ENCODE measurements at regions not wholly inside any gene's neighbourhood (a gene's known extent, or its start where the extent isn't known, plus 50 kb on each side); places are given as distances from the start of the nearest gene placed in this dataset.

DNA sequence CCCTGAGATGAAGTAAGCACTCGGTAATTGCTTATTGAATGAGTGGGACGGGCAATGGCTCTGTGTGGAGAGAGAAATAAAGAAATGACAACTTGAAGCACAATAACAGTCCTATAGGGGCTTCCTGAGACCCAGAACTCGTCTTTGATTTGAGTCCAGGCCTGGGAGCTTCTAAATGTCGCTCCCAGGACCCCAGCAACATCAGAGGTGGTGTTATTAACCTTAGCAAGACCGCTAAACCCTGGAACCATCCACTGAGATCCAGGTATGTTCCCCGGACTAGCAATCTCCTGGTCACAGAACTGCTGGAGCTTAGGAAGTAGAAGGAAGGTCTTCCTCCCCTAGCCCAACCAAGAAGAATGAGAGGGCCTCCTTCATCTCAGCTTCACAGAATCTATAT lies 160.0 kb downstream of the MINAR1 start:
- no peaks in the 10 kb centered on the region for H3K27me3 ChIP-seq (ENCODE audit: control insufficient read depth, insufficient read depth, low read length)
- H3K4me1 ChIP-seq (ENCODE audit: control insufficient read depth, low read depth, low read length): peaks cover 4% of the 10 kb centered on the region
- H3K4me3 ChIP-seq (ENCODE audit: low read length): no peak overlapping the region
- H3K9ac ChIP-seq (ENCODE audit: low read length): no peak overlapping the region
- H3K36me3 ChIP-seq (ENCODE audit: control insufficient read depth, low read depth, low read length): no peaks in the 10 kb centered on the region
- H3K27ac ChIP-seq (ENCODE audit: low read length): no peak overlapping the region
- H3K9me3 ChIP-seq (ENCODE audit: control insufficient read depth, low read depth, low read length): no peaks in the 10 kb centered on the region

DNA sequence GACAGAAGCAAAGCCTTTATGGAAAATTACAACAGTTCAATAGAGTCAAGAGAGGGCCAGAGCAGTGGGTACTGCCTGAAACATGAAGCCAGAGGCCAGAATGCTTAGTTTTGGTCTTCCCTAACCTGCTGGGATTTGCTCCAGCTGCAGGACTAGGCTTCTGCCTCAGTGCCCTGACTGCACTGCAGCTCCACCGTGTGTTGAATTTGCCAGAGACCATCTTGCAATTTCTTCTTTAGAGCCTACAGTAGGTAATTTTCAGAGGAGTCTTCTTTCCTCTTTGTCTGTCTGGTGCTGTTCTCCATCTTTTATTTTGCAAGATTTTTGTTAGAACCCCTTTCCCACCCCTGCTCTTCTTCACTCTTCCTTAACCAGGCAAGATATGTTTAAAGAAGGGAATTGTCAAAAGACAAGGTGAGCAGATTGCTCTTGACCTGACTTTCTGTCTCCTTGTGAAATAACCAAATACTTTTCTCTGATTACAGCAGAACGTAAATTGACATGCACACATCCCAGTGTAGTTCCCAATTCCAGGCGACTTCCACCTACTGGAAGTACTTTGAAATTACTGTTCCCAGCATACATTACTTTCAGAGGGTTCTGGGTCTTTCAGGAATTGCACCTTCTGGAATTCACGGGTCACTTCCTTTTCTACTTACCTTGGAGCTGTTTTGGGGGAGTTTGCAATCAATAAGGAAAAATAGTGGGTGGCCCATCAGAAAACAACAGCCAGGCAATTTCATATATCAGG lies 161.2 kb downstream of the MINAR1 start:
- Histone ChIP-seq H3K4me3 (ENCODE audit: low read length) (no peak overlapping the region), H3K9me3 (ENCODE audit: control insufficient read depth, low read depth, low read length) (no peaks in the 10 kb centered on the region), H3K9ac (ENCODE audit: low read length) (no peak overlapping the region), H3K27ac (ENCODE audit: low read length) (no peak overlapping the region), H3K36me3 (ENCODE audit: control insufficient read depth, low read depth, low read length) (no peaks in the 10 kb centered on the region), H3K27me3 (ENCODE audit: control insufficient read depth, insufficient read depth, low read length) (no peaks in the 10 kb centered on the region), H3K4me1 (ENCODE audit: control insufficient read depth, low read depth, low read length) (peaks cover 4% of the 10 kb centered on the region)

DNA sequence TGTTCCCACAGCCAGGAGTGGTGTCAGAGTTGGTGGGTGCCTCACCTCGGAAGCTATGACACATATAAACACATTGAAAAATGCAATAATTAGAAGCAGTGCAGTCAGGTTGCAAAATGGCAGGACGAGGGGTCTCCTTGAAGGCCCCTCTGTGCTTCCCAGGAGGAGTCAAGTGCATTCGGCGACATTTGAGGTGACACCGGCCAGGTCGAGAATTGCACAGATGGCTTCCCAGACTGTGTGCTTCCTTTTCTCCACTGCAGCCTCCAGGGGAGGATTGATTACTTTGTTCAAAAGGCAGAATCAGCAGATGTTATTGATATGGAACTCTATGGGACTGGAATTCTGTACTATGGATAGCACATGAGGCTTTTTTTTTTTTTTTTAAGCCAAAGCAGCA lies 163.2 kb downstream of the MINAR1 start:
- Histone ChIP-seq H3K27me3 (ENCODE audit: control insufficient read depth, insufficient read depth, low read length) (no peaks in the 10 kb centered on the region), H3K9ac (ENCODE audit: low read length) (no peak overlapping the region), H3K4me3 (ENCODE audit: low read length) (no peak overlapping the region), H3K4me1 (ENCODE audit: control insufficient read depth, low read depth, low read length) (no peaks in the 10 kb centered on the region), H3K27ac (ENCODE audit: low read length) (no peak overlapping the region), H3K36me3 (ENCODE audit: control insufficient read depth, low read depth, low read length) (no peaks in the 10 kb centered on the region), H3K9me3 (ENCODE audit: control insufficient read depth, low read depth, low read length) (no peaks in the 10 kb centered on the region)

DNA sequence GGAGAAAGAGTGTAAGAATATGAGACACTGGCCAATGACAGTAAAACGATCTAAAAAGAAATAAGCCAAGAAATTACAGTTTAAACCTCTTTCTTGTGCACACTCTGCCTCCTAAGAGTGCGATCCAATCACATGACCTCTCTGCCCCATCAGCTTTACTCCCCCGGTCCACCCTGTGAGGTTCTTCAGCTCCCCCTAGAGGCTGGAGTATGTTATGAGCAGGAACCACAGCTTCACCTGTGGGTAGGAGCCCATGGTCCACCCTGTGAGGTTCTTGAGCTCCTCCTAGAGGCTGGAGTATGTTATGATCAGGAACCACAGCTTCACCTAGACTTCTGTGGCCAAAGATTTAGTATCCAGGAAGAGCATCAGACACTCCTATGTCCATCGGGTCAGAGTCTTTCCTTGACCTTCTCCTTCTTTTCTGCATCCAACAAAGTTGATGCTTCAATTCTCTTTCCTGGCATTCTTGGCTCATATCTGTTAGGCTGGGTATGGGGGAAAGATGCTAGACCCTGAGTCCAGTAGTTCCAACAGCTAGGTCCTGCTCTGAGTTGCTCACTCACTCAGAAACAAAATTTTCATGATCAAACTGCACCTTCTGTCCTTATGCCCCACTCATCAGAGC lies 164.0 kb downstream of the MINAR1 start:
- no peaks in the 10 kb centered on the region for H3K27me3 ChIP-seq (ENCODE audit: control insufficient read depth, insufficient read depth, low read length)
- H3K4me3 ChIP-seq (ENCODE audit: low read length): no peak overlapping the region
- no peak overlapping the region for H3K9ac ChIP-seq (ENCODE audit: low read length)
- no peaks in the 10 kb centered on the region for H3K36me3 ChIP-seq (ENCODE audit: control insufficient read depth, low read depth, low read length)
- no peak overlapping the region for H3K27ac ChIP-seq (ENCODE audit: low read length)
- no peaks in the 10 kb centered on the region for H3K4me1 ChIP-seq (ENCODE audit: control insufficient read depth, low read depth, low read length)
- no peaks in the 10 kb centered on the region for H3K9me3 ChIP-seq (ENCODE audit: control insufficient read depth, low read depth, low read length)

DNA sequence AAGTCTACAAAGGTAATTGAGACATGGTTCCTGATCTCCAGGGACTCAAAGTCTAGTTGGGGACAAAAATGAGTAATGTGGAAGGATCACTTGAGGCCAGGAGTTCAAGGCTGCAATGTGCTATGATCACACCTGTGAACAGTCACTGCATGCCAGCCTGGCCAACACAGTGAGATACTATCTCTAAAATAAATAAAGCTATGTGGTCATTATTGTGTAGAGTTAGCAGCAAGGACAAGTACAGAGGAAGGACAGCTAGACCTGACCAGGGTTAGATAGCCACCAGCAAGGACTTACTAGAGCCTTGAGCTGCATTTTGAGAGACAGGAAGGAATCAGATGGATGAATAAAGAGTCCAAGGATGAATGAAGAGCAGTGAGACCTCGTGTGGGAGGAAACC lies 166.5 kb downstream of the MINAR1 start:
- no peak overlapping the region for H3K4me3 ChIP-seq (ENCODE audit: low read length)
- no peaks in the 10 kb centered on the region for H3K4me1 ChIP-seq (ENCODE audit: control insufficient read depth, low read depth, low read length)
- no peaks in the 10 kb centered on the region for H3K27me3 ChIP-seq (ENCODE audit: control insufficient read depth, insufficient read depth, low read length)
- H3K27ac ChIP-seq (ENCODE audit: low read length): no peak overlapping the region
- H3K9me3 ChIP-seq (ENCODE audit: control insufficient read depth, low read depth, low read length): no peaks in the 10 kb centered on the region
- H3K36me3 ChIP-seq (ENCODE audit: control insufficient read depth, low read depth, low read length): no peaks in the 10 kb centered on the region
- H3K9ac ChIP-seq (ENCODE audit: low read length): no peak overlapping the region

DNA sequence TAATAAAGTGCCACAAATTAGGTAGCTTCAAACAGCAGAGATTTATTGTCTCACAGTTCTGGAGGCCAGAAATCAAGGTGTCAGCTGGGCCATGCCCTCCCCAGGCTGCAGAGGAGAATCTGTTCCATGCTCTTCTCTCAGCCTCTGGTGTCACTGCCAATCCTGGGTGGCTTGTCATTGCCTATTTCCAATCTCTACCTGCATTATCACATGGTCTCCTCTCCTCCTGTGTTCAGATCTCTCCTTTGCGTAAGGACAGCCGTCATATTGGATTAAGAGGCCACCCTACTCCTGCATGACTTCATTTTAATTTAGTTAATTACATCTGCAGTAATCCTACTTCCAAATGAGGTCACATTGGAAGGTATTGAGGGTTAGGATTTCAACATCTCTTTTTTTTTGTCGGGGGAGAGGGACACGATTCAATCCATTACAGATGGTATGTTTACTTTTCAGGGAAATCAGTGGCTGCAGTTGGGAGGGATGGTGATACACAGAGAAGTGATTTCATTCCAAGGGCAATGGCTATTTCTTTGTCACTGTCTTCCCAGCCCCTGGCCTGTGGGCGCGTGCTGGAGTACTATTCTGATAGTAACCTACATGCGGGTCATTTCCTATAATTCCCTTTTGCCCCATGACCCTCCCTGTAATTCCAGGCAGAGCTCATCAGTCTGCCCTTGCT lies 169.4 kb downstream of the MINAR1 start:
- Histone ChIP-seq H3K4me1 (ENCODE audit: control insufficient read depth, low read depth, low read length) (no peaks in the 10 kb centered on the region), H3K9ac (ENCODE audit: low read length) (no peak overlapping the region)

DNA sequence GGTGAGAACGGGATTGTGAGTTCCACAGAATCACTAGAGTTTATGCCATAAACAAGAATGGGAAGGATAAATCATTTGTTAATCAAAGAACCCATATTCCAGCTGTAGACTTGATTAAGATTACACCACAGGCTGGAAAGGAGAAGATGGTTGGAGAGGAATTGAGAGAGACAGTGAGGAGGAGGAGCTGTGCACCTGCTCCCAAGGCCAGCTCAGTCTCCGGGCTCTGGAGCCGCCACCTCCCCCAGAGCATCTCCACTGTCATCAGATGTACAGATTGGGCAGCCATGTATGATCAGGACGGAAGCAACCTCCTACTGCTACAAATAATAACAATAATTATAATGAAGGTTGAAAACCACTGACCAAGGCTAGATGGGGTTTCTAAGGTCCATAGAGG lies 170.0 kb downstream of the MINAR1 start:
- H3K27me3 ChIP-seq (ENCODE audit: control insufficient read depth, insufficient read depth, low read length): no peaks in the 10 kb centered on the region

More for the DNA sequence above, 169.4 kb downstream of the MINAR1 start:
- H3K9me3 ChIP-seq (ENCODE audit: control insufficient read depth, low read depth, low read length): no peaks in the 10 kb centered on the region
- H3K27me3 ChIP-seq (ENCODE audit: control insufficient read depth, insufficient read depth, low read length): no peaks in the 10 kb centered on the region
- H3K4me3 ChIP-seq (ENCODE audit: low read length): no peak overlapping the region
- H3K36me3 ChIP-seq (ENCODE audit: control insufficient read depth, low read depth, low read length): no peaks in the 10 kb centered on the region
- no peak overlapping the region for H3K27ac ChIP-seq (ENCODE audit: low read length)

DNA sequence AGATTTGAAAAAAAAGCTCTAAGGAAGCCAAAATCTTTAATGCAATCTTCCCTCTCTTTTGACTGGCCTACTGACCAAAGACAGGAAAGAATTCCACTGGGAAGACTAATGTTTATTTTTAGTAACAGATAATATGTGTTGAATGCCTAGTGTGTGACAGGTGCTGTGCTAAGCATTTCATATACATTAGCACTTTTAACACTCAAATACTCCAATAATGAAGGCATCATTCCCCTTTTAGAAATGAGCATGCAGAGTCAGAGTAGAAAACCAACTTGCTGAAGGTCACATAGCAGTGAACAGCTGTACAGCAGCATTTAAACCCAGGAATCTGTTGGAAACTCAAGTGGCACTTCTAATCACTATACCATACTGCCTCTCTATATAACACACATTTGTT lies 170.6 kb downstream of the MINAR1 start:
- H3K27me3 ChIP-seq (ENCODE audit: control insufficient read depth, insufficient read depth, low read length): no peaks in the 10 kb centered on the region
- H3K36me3 ChIP-seq (ENCODE audit: control insufficient read depth, low read depth, low read length): no peaks in the 10 kb centered on the region
- H3K4me3 ChIP-seq (ENCODE audit: low read length): no peak overlapping the region

More for the DNA sequence above, 170.0 kb downstream of the MINAR1 start:
- Histone ChIP-seq H3K4me1 (ENCODE audit: control insufficient read depth, low read depth, low read length) (no peaks in the 10 kb centered on the region), H3K36me3 (ENCODE audit: control insufficient read depth, low read depth, low read length) (no peaks in the 10 kb centered on the region), H3K9ac (ENCODE audit: low read length) (no peak overlapping the region), H3K9me3 (ENCODE audit: control insufficient read depth, low read depth, low read length) (no peaks in the 10 kb centered on the region), H3K27ac (ENCODE audit: low read length) (no peak overlapping the region), H3K4me3 (ENCODE audit: low read length) (no peak overlapping the region)

DNA sequence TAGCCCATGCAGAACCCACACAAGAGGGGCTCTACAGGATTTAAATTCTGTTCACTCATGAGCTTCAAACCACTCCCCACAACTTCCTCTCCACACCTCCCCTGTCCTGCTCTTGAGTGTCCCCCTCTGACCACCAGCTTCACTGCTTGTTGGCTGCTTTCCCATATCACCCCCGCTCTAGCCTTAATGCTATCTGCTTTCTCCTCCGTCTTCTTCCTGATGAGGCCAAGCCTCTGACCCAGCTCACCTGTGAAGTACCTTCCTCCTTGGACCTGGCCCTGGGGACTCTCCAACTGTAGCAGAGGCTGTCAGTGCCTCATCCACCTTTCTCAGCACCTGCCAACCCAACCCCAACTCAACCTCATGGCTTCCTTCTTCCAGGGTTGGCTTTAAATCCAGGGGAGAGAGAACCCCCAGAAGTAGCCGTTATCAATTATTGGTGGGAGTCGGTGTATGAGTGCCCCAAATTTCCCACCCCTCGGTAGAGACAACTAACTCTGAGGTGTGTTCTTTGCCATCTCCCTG lies 174.8 kb downstream of the MINAR1 start:
- H3K27me3 ChIP-seq (ENCODE audit: control insufficient read depth, insufficient read depth, low read length): no peaks in the 10 kb centered on the region
- H3K36me3 ChIP-seq (ENCODE audit: control insufficient read depth, low read depth, low read length): no peaks in the 10 kb centered on the region
- no peak overlapping the region for H3K9ac ChIP-seq (ENCODE audit: low read length)
- no peak overlapping the region for H3K27ac ChIP-seq (ENCODE audit: low read length)
- no peaks in the 10 kb centered on the region for H3K4me1 ChIP-seq (ENCODE audit: control insufficient read depth, low read depth, low read length)
- H3K4me3 ChIP-seq (ENCODE audit: low read length): no peak overlapping the region
- no peaks in the 10 kb centered on the region for H3K9me3 ChIP-seq (ENCODE audit: control insufficient read depth, low read depth, low read length)

More for the DNA sequence above, 170.6 kb downstream of the MINAR1 start:
- no peak overlapping the region for H3K27ac ChIP-seq (ENCODE audit: low read length)
- H3K4me1 ChIP-seq (ENCODE audit: control insufficient read depth, low read depth, low read length): no peaks in the 10 kb centered on the region
- no peak overlapping the region for H3K9ac ChIP-seq (ENCODE audit: low read length)
- no peaks in the 10 kb centered on the region for H3K9me3 ChIP-seq (ENCODE audit: control insufficient read depth, low read depth, low read length)

DNA sequence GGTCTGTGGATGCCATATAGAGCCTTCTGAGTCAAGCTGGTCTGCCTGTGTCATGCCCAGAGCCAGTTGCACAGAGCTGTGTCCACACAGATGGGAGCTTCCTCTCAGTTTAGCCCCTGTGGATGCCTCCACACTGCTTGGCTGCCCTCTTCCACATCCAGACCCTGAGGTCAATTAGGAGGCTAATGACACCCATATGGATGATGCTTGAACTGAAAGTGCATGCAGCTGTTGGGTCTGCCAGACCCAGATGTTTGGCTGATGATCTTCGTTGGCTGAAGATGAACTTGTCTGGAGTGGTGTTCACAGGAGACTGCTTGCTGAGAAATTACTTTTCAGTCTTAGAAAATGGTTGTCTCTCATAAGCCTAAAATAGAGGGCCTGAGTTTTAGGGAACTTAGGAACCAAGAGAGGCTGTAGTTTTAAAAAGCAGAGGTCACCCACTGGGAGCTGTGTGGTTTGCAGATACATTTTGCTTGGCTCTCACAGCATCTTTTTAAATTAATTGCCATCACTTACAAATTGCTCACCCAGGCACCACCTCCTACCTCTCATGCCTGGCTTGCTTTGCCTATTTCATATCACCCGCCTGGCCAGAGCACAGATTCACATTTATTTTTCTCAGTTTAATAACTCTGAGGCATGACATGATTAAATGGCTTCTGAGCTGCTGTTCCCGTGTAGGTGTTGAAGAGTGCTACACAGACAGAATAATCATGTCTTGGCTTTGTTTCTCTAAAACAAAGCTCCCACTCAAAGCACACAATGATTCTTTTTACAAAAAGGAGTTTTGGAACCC lies 176.1 kb downstream of the MINAR1 start:
- Histone ChIP-seq H3K9me3 (ENCODE audit: control insufficient read depth, low read depth, low read length) (no peaks in the 10 kb centered on the region), H3K4me1 (ENCODE audit: control insufficient read depth, low read depth, low read length) (no peaks in the 10 kb centered on the region), H3K36me3 (ENCODE audit: control insufficient read depth, low read depth, low read length) (no peaks in the 10 kb centered on the region), H3K4me3 (ENCODE audit: low read length) (no peak overlapping the region), H3K27ac (ENCODE audit: low read length) (no peak overlapping the region), H3K27me3 (ENCODE audit: control insufficient read depth, insufficient read depth, low read length) (no peaks in the 10 kb centered on the region), H3K9ac (ENCODE audit: low read length) (no peak overlapping the region)

DNA sequence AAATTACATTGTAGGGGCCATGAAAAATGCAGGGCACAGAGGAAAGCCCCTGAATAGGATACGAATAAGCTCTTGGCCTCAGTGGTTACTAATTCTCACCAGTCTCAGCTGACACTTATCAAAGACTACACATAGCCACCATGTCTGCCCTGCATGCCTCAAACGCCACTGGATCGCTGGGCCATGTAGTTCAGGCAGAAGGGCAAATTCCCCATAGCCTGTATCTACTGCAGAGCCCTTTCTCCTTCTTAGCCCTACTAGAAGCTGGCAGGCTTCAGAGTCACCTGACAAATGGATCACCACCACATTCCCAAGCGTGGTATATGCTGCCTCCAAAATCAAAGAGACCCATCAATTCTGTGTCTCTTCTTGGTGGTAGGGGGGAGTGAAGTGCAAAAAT lies 177.4 kb downstream of the MINAR1 start:
- Histone ChIP-seq H3K27ac (ENCODE audit: low read length) (no peak overlapping the region), H3K9ac (ENCODE audit: low read length) (no peak overlapping the region), H3K27me3 (ENCODE audit: control insufficient read depth, insufficient read depth, low read length) (no peaks in the 10 kb centered on the region)

More for the DNA sequence above, 177.4 kb downstream of the MINAR1 start:
- Histone ChIP-seq H3K36me3 (ENCODE audit: control insufficient read depth, low read depth, low read length) (no peaks in the 10 kb centered on the region), H3K4me1 (ENCODE audit: control insufficient read depth, low read depth, low read length) (no peaks in the 10 kb centered on the region), H3K4me3 (ENCODE audit: low read length) (no peak overlapping the region), H3K9me3 (ENCODE audit: control insufficient read depth, low read depth, low read length) (no peaks in the 10 kb centered on the region)

Data from iPS-18a (cell line).